ENCODE measurements at regions not wholly inside any gene's neighbourhood (a gene's known extent, or its start where the extent isn't known, plus 50 kb on each side); places are given as distances from the start of the nearest gene placed in this dataset.

DNA sequence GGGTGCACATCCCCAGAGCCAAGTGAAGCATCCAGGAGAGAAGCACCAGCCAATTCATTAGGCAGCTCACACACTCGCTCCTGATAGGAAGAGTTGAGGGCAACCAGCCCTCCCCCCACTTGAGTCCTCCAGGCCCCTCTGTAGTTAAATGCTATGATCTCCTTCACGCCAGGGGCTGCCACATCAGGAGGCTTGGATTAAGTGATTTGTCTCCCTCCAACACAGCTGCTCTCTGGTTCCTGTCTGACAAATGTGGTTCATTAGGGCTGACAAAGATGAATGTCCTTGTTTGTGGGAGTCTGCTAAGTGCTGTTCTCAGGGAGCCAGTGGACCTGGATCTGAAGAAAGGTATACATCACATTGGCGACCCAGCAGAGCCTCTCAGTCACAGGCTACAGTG lies 94.5 kb upstream of the WSCD1 start:
- TF ChIP-seq, protein P1, sequence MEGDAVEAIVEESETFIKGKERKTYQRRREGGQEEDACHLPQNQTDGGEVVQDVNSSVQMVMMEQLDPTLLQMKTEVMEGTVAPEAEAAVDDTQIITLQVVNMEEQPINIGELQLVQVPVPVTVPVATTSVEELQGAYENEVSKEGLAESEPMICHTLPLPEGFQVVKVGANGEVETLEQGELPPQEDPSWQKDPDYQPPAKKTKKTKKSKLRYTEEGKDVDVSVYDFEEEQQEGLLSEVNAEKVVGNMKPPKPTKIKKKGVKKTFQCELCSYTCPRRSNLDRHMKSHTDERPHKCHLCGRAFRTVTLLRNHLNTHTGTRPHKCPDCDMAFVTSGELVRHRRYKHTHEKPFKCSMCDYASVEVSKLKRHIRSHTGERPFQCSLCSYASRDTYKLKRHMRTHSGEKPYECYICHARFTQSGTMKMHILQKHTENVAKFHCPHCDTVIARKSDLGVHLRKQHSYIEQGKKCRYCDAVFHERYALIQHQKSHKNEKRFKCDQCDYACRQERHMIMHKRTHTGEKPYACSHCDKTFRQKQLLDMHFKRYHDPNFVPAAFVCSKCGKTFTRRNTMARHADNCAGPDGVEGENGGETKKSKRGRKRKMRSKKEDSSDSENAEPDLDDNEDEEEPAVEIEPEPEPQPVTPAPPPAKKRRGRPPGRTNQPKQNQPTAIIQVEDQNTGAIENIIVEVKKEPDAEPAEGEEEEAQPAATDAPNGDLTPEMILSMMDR (IDR thresholded peaks at IDR 0.05), result no peak
- no peak for TF ChIP-seq POLR2A (IDR thresholded peaks at IDR 0.05)
